GM19438 (cell line): ENCODE measurements at regions not wholly inside any gene's neighbourhood (a gene's known extent, or its start where the extent isn't known, plus 50 kb on each side); places are given as distances from the start of the nearest gene placed in this dataset.
A peak's percentile ranks its signal among the peaks of the same experiment; 100 is the strongest.
"Not testable (repeated sequence)": the region's sequence is repeated elsewhere in the genome, so short reads cannot be mapped to it uniquely, and the experiment has no call there.

Experiments
- ATAC-seq: cut with Tn5 transposase; IDR thresholded peaks from one replicate; pipeline ENCODE4 v1.9.1; 2021; ENCODE audit warnings: low read depth; ENCODE audit not compliant: unreplicated experiment

DNA sequence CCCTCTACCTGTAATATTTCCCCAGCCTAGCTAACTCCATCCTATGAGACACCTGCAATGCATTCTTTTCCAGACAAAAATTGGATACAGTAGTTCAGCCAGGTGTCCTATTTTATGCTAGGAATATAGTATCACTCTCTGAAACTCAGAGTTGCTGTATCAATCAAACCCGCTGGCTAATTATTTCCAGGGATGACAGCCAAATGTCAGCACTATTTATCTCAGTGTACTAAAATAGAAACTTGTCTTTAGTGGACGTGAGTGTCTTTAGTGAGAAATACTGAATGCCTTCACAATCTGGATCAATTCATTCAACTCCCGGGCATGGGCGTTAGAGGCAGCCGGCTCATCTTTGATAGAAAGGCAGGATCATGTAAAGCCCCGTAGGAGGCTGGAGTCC, 196.2 kb downstream of the RBM46 start:
- no peak for ATAC-seq

DNA sequence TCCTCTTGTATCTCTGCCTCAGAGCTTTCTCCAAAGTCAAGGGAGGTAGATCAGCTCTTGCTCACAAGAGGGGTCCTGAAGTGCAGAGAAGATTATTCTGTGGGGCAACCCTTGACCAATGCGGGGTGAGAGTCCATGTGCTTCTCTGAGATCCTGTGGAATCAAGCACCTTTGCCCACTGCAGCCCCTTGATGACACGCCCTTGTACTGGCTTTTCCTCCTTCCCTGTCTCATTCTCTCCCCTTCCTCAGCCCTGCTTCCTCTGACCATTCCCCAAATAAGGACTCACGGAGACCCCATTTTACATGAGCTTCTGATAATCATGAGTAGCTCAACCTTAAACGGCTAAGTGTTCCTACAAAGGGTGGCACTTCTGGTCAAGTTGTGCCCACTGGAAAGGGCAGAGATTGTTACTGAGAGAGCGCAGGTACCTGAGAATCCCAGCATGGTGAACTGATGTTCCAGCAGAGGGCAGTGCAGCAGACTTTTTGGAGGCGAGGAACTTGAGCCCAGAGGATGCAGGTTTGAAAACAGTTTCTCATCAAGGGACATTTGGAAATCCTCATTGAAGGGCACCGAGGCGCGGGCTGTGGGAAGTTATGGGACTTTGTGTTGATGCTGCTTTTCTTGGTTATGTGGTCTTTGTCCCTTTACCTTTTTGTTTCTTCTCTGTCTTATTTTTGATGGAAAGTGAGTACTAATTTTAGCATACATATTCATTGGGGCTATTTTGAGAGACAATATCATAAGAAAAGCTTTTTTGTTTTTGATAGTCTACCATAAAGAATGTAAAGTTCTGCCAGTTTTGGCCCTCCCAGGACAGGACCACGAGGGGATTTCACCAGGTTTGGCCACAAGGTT, 201.3 kb downstream of the RBM46 start:
- peak; percentile 71 for ATAC-seq

DNA sequence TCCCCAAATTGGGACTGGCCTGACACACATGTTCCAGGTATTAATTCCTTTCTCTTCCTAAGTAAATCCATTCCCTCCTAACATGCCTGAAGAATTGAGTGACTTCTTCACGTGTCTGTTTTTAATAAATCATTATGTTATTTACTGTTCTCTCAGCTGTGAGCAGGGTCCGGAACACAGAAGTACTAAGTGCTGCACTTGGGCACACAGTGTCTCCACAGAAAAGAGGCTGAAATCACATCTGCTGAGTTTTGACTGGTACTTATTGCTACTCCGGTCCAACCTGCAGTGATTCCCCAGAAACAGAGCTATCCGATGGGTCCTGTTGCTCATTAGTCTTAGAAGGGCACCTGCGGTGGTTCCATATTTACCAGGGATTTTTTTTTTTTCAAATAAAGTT, 202.6 kb downstream of the RBM46 start:
- ATAC-seq: no peak

DNA sequence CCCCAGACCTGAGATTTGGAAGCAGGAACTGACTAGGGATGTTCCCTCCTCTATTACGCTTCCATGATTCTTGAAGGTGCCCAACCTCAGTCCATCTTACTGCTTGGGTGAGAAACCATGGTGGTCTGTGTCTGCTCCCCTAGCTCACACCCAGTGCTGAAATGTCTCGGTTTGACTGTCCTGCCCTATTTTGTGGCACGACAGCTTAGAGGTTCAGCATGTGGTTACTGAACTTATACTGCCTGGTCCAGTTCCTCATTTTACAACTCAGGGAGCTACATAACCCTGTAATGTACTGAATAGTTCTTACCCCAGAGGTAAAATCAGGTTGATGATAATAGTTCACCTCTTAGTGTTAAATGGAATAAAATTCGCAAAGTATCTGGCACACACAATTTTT, 203.1 kb downstream of the RBM46 start:
- ATAC-seq: peak; percentile 63

GRCh38 chr4:154984616-154985015, 203.5 kb downstream of the RBM46 start:
- no peak for ATAC-seq

DNA sequence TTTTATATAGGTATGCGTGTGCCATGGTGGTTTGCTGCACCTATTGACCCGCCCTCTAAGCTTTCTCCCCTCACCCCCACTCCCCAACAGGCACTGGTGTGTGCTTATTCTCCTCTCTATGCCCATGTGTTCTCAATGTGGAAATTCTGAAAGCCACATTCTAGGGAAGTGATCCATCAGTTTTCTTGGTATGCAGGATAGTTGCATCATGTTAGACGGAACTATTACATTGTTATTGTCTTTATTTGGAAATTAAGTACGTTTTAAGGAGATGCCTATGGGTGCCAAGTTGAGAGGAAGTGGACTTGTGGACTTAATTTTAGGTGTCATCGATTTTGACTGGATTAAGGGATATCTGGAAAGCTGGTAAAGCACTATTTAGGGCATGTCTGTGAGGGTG, 204.6 kb downstream of the RBM46 start:
- ATAC-seq: no peak

GRCh38 chr4:154988511-154988910, 207.4 kb downstream of the RBM46 start:
- ATAC-seq: no peak

- no peak for ATAC-seq
These were observed 208.4 kb downstream of the RBM46 start for GRCh38 chr4:154989511-154989910.

- ATAC-seq: not testable (repeated sequence)
These were observed 210.6 kb upstream of the NPY2R start for GRCh38 chr4:154997866-154998265.

GRCh38 chr4:154998284-154998683, 210.2 kb upstream of the NPY2R start:
- ATAC-seq: no peak

DNA sequence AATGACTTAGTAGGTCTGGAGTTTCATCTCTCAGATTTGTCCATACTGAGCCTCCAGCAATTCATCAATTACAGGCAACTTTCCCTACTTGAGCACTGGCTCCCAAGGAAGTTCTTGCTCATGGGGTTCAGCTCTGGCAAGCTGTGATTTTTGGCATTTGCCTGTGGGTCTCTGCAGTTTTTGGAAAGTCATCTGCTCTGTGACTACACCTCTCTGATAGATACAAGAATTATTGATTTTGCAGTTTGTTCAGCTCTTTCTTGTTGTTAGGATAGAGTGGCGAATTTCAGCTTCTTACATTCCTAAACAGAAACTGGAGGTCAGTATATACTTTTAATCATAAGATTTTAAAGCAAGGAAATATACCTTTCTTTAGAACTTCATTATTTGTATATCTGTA, 209.7 kb upstream of the NPY2R start:
- ATAC-seq: no peak

GRCh38 chr4:154999950-155000578, 208.4 kb upstream of the NPY2R start:
- ATAC-seq: no peak

DNA sequence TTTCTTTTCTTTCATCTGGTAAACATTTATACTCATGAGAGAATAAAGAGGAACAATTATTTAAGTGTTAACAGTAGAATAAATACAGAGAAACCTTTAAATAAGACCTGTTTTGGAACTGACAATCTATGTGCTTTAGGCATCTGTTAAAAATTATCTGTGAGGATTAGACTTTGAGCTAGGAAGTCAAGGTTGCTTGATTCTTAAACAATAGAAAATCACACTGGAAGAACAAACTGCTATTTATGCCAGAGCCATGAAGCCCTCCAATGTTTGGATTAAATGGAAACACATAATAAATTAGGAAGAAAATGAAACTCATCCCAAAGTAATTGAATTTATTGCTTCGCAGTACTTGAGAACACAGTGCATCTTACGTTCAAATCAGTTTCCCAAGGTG, 207.2 kb upstream of the NPY2R start:
- no peak for ATAC-seq

DNA sequence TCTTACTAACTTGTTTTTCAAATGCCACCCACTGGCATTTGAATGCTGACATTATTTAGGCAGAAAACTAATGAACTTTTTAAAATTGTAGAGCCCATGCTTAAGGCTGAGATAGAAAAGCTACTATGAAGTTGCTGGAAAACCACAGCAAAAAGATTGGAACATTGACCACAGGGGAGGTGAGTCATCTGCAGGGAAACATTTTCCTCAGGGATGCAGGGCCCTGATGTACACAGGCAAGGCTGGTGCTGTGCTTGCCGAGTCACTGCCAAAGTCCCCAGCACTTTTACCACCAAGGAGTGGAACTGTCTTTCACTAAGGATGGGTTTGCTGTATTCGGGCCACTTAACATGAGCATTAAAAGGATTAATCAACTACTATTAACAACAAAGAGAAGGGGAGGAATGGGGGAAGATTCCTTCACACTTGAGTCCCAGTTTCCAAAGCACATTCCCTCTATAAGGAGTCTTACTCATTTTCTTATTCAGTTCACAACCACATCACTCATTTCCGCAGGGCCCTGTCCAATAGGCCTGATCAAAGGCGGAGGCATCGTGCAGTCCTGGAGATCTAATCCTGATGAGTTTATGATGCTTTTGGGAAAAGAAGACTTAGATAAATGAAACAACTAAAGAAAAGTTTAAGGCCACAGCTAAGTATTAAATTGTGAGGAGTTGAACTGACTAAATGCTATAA, 202.9 kb upstream of the NPY2R start:
- no peak for ATAC-seq

- ATAC-seq: no peak
These were observed 200.7 kb upstream of the NPY2R start for GRCh38 chr4:155007660-155008176.

DNA sequence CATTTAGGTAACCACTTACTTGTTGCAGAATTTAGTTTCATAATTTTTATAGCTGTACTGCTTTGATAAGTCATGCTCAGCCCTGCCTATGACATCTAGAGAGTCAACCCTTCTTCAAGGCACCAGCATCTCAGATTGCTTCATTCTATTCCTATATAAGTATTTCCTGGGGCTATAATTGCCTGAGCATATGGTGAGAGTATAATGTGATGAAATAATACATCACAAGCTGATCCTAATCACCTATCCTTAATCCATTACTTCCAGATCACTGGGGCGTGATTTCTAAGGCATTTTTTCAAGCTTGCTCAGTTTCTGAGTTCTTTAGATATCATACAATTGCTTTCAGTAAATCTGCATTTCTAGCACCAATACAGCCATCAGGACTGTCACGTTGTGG, 200.0 kb upstream of the NPY2R start:
- no peak for ATAC-seq

- no peak for ATAC-seq
These were observed 199.1 kb upstream of the NPY2R start for GRCh38 chr4:155009288-155009687.

- ATAC-seq: no peak
These were observed 198.1 kb upstream of the NPY2R start for GRCh38 chr4:155010376-155010775.

GRCh38 chr4:155011163-155011780, 197.2 kb upstream of the NPY2R start:
- no peak for ATAC-seq

DNA sequence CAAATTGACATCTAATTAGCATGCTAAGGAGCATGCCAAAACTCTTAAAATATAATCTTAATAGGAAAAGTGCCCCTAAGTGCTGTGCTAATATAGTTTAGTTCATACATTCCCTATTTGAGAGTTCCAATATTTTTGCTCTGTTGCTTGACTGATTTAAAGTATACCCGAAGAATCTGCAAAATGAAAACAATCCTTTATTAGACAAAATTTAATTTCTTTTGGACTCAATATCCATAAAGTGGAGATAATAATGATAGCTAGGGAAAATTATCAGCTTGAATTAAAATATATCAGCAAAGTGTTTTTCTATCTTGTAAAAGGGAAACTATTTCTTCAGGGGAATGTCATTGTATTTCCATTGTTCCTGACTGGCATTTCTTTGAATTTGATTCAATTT, 196.0 kb upstream of the NPY2R start:
- ATAC-seq: no peak

GRCh38 chr4:155017426-155017825, 191.0 kb upstream of the NPY2R start:
- ATAC-seq: no peak
